A673 (cell line): ENCODE measurements at regions not wholly inside any gene's neighbourhood (a gene's known extent, or its start where the extent isn't known, plus 50 kb on each side); places are given as distances from the start of the nearest gene placed in this dataset.

Source experiments
- BruUV-seq: library from RNA; stranded (reverse); fragments of 400-500 nt; replicated peaks from 2 replicates; lab custom pipeline; 2021; lab: Mats Ljungman, UMichigan
- CTCF ChIA-PET: fragments of 300-600 bp; sonication (Branson Sonifier 250); formaldehyde crosslinking; loops from one replicate; lab custom pipeline; 2022; ENCODE audit warnings: antibody characterized with exemption; lab: Charles Lee
- POLR2A ChIA-PET: fragments of 300-600 bp; sonication (Branson Sonifier 250); formaldehyde crosslinking; loops from one replicate; lab custom pipeline; 2022; ENCODE audit warnings: antibody characterized with exemption; ENCODE audit not compliant: low non-redundant PET; lab: Charles Lee
- DNase-seq: peaks from one replicate; pipeline ENCODE4 v3.0.0-alpha.2; 2015; ENCODE audit warnings: low spot score
- H3K27ac ChIP-seq: fragments of 200-600 bp; sonication (generic); 2 replicates; pipeline ENCODE4 v1.5.1; 2016; ENCODE audit warnings: mixed run types, low read depth, mild to moderate bottlenecking, mixed read lengths, antibody characterized with exemption, low read length; ENCODE audit not compliant: poor library complexity, severe bottlenecking
- H3K27me3 ChIP-seq: fragments of 200-600 bp; sonication (generic); replicated peaks from 2 replicates; pipeline ENCODE4 v1.6.1; 2017; ENCODE audit warnings: mixed run types, low read depth, mild to moderate bottlenecking, mixed read lengths, antibody characterized with exemption, low read length; ENCODE audit not compliant: insufficient read depth, poor library complexity
- H3K36me3 ChIP-seq: fragments of 200-600 bp; sonication (generic); 2 replicates; pipeline ENCODE4 v1.6.1; 2016; ENCODE audit warnings: mixed run types, mild to moderate bottlenecking, mixed read lengths, antibody characterized with exemption, low read length; ENCODE audit not compliant: insufficient read depth, poor library complexity, severe bottlenecking
- H3K4me1 ChIP-seq: fragments of 200-600 bp; sonication (generic); 2 replicates; pipeline ENCODE4 v1.6.1; 2017; ENCODE audit warnings: mixed run types, mild to moderate bottlenecking, mixed read lengths, antibody characterized with exemption, low read length; ENCODE audit not compliant: insufficient read depth, poor library complexity, severe bottlenecking
- H3K4me3 ChIP-seq: fragments of 200-600 bp; sonication (generic); 2 replicates; pipeline ENCODE4 v1.5.1; 2016; ENCODE audit warnings: low read depth, mixed run types, mild to moderate bottlenecking, mixed read lengths, low read length; ENCODE audit not compliant: poor library complexity, severe bottlenecking
- H3K9me3 ChIP-seq: fragments of 200-600 bp; sonication (generic); 2 replicates; pipeline ENCODE4 v1.6.1; 2016; ENCODE audit warnings: mixed run types, low read depth, mild to moderate bottlenecking, mixed read lengths, antibody characterized with exemption, low read length; ENCODE audit not compliant: poor library complexity, severe bottlenecking
- EZH2 ChIP-seq: fragments of 200-600 bp; sonication (generic); IDR thresholded peaks from 2 replicates; pipeline ENCODE4 v1.6.1; 2017; ENCODE audit warnings: borderline replicate concordance, low read depth, mild to moderate bottlenecking, mixed read lengths, antibody characterized with exemption, low read length; ENCODE audit not compliant: poor library complexity, severe bottlenecking
- intact Hi-C: fragments of 100-400 bp; cut with micrococcal nuclease; formaldehyde crosslinking; loops from one replicate; pipeline ENCODE4 v1.10.0; 2022; ENCODE audit not compliant: unreplicated experiment
- TF ChIP-seq, protein P1 (sequence below): fragments of 300-800, 200-600 bp; sonication (generic); conservative IDR thresholded peaks from 2 replicates; pipeline ENCODE4 v1.5.1; 2017; ENCODE audit warnings: low read depth, mild to moderate bottlenecking, antibody characterized with exemption, low read length, moderate library complexity, mixed read lengths

DNA sequence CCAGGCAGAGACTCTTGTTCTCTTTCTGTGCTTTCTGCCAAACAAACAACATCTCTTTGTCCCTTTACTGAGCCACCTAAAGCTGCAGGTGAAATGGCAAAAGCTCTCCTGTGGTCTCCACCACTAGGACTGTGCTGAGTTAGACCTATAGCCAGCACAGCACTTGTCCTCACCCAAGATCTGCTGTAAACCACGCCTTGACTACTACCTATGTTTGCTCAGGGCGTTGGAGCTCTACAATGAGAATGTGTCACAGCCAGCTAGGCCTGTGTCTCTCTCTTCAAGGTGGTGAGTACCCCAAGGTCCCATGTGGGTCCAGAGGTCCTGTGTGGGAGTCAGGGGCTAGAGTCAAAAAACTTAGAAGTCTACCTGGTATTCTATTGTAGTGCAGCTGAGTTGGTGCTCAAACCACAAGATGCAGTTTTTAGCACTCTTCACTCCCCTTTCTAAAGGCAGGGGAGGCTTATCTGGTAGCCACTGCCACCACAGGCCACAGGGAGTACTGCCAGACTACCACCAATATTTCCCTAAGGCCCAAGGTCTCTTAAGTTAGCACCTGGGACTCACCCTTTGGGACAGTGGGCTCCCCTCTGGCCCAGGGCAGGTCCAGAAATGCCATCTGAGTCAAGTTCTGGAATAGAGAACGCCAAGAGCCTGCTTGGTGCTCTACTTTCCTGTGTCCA is 96.8 kb upstream of the RPRM start:
- no peaks in the 10 kb centered on the region for H3K9me3 ChIP-seq
- no TSS peak for BruUV-seq
- no peak overlapping the region for H3K27ac ChIP-seq
- no peaks in the 10 kb centered on the region for H3K4me1 ChIP-seq
- ChIA-PET CTCF (no interaction called here), POLR2A (no interaction called here)
- TF ChIP-seq, protein P1, sequence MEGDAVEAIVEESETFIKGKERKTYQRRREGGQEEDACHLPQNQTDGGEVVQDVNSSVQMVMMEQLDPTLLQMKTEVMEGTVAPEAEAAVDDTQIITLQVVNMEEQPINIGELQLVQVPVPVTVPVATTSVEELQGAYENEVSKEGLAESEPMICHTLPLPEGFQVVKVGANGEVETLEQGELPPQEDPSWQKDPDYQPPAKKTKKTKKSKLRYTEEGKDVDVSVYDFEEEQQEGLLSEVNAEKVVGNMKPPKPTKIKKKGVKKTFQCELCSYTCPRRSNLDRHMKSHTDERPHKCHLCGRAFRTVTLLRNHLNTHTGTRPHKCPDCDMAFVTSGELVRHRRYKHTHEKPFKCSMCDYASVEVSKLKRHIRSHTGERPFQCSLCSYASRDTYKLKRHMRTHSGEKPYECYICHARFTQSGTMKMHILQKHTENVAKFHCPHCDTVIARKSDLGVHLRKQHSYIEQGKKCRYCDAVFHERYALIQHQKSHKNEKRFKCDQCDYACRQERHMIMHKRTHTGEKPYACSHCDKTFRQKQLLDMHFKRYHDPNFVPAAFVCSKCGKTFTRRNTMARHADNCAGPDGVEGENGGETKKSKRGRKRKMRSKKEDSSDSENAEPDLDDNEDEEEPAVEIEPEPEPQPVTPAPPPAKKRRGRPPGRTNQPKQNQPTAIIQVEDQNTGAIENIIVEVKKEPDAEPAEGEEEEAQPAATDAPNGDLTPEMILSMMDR = no peak
- TF ChIP-seq EZH2 = no peak
- no peaks in the 10 kb centered on the region for H3K36me3 ChIP-seq
- no peaks in the 10 kb centered on the region for H3K27me3 ChIP-seq
- intact Hi-C loops = no loop called here
- no peak for DNase-seq
- no peak overlapping the region for H3K4me3 ChIP-seq

DNA sequence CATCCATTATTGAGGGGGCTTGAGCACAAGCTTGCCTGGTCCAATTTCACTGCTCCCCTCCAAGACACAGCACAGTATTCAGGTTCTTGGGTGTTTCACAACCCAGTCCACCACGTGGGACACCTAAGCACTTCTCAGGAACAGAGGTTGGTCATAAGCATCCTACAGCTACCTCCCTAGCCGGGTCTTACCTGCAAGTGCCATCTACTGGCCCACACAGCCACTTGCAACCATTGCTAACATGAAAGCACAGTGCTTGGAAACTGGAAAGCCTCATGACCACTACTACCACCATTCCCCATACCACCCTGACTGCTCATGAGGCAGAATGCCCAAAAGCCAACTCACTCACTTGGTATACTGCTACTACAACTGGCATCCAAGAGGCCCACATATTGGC is 105.7 kb upstream of the RPRM start:
- Histone ChIP-seq H3K27me3 (no peaks in the 10 kb centered on the region), H3K36me3 (no peaks in the 10 kb centered on the region), H3K9me3 (no peaks in the 10 kb centered on the region), H3K4me1 (no peaks in the 10 kb centered on the region), H3K4me3 (no peak overlapping the region), H3K27ac (no peak overlapping the region)
- no TSS peak for BruUV-seq
- intact Hi-C loops = no loop called here
- TF ChIP-seq EZH2 = no peak
- TF ChIP-seq, protein P1 = no peak
- CTCF ChIA-PET = no interaction called here
- no peak for DNase-seq
- POLR2A ChIA-PET = no interaction called here

DNA sequence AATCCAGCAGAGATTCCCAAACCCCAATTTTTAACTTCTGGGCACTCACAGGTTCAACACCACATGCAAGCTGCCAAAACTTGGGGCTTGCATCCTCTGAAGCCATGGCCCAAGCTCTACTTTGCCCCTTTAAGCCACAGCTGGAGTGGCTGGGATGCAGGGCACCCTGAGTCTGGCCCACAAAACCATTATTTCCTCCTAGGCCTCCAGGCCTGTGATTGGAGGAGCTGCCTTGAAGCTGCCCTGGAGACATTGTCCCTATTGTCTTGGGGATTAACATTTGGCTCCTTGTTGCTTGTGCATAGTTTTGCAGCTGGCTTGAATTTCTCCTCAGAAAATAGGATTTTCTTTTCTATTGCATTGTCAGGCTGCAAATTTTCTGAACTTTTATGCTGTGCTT is 109.8 kb upstream of the RPRM start:
- H3K36me3 ChIP-seq = no peaks in the 10 kb centered on the region
- CTCF ChIA-PET = no interaction called here
- no peak for TF ChIP-seq EZH2
- TF ChIP-seq, protein P1 = no peak
- no peak overlapping the region for H3K4me3 ChIP-seq
- intact Hi-C loops = no loop called here
- no peaks in the 10 kb centered on the region for H3K9me3 ChIP-seq
- no peak for DNase-seq
- no peaks in the 10 kb centered on the region for H3K4me1 ChIP-seq
- POLR2A ChIA-PET = no interaction called here
- no peaks in the 10 kb centered on the region for H3K27me3 ChIP-seq
- H3K27ac ChIP-seq = no peak overlapping the region
- no TSS peak for BruUV-seq
